ENCODE measurements at regions not wholly inside any gene's neighbourhood (a gene's known extent, or its start where the extent isn't known, plus 50 kb on each side); places are given as distances from the start of the nearest gene placed in this dataset.

GRCh38 chrX:45771114-45771513 is 570.4 kb upstream of the DIPK2B start:
- Mint-ChIP-seq H3K27me3 (no peaks in the 10 kb centered on the region), H3K27ac (peak overlapping the region; percentile 95), H3K4me3 (peak overlapping the region; percentile 94), H3K4me1 (ENCODE audit: low read depth) (peaks cover 64% of the 10 kb centered on the region), H3K36me3 (ENCODE audit: low read depth) (peaks cover 40% of the 10 kb centered on the region), H3K9me3 (no peaks in the 10 kb centered on the region)

- Mint-ChIP-seq H3K27me3 (no peaks in the 10 kb centered on the region), H3K9me3 (no peaks in the 10 kb centered on the region), H3K36me3 (ENCODE audit: low read depth) (peaks cover 48% of the 10 kb centered on the region), H3K4me1 (ENCODE audit: low read depth) (peaks cover 63% of the 10 kb centered on the region), H3K27ac (peak overlapping the region; percentile 95), H3K4me3 (peak overlapping the region; percentile 94)
Measured at GRCh38 chrX:45769761-45770582, 569.3 kb upstream of the DIPK2B start.

- H3K4me1 Mint-ChIP-seq (ENCODE audit: low read depth), result peaks cover 59% of the 10 kb centered on the region
- H3K27ac Mint-ChIP-seq, result peak overlapping the region; percentile 95
- no peaks in the 10 kb centered on the region for H3K9me3 Mint-ChIP-seq
- peaks cover 53% of the 10 kb centered on the region for H3K36me3 Mint-ChIP-seq (ENCODE audit: low read depth)
- H3K27me3 Mint-ChIP-seq, result no peaks in the 10 kb centered on the region
- peak overlapping the region; percentile 94 for H3K4me3 Mint-ChIP-seq
Measured at GRCh38 chrX:45768666-45769236, 568.1 kb upstream of the DIPK2B start.

- H3K9me3 Mint-ChIP-seq, result no peaks in the 10 kb centered on the region
- H3K4me3 Mint-ChIP-seq, result peak overlapping the region; percentile 94
- H3K27me3 Mint-ChIP-seq, result no peaks in the 10 kb centered on the region
- peaks cover 68% of the 10 kb centered on the region for H3K36me3 Mint-ChIP-seq (ENCODE audit: low read depth)
- peak overlapping the region; percentile 99 for H3K27ac Mint-ChIP-seq
- H3K4me1 Mint-ChIP-seq (ENCODE audit: low read depth), result peaks cover 59% of the 10 kb centered on the region
Measured at GRCh38 chrX:45766981-45767501, 566.4 kb upstream of the DIPK2B start.

- Mint-ChIP-seq H3K4me3 (peak overlapping the region; percentile 94), H3K27ac (peak overlapping the region; percentile 94), H3K27me3 (no peaks in the 10 kb centered on the region), H3K9me3 (no peaks in the 10 kb centered on the region), H3K4me1 (ENCODE audit: low read depth) (peaks cover 59% of the 10 kb centered on the region), H3K36me3 (ENCODE audit: low read depth) (peaks cover 73% of the 10 kb centered on the region)
Measured at GRCh38 chrX:45765767-45766166, 565.1 kb upstream of the DIPK2B start.

GRCh38 chrX:45765281-45765680 is 564.6 kb upstream of the DIPK2B start:
- H3K4me1 Mint-ChIP-seq (ENCODE audit: low read depth), result peaks cover 59% of the 10 kb centered on the region

GRCh38 chrX:45762699-45763647 is 562.3 kb upstream of the DIPK2B start:
- peaks cover 81% of the 10 kb centered on the region for H3K36me3 Mint-ChIP-seq (ENCODE audit: low read depth)
- peak overlapping the region; percentile 72 for H3K4me3 Mint-ChIP-seq
- H3K4me1 Mint-ChIP-seq (ENCODE audit: low read depth), result peaks cover 80% of the 10 kb centered on the region
- H3K9me3 Mint-ChIP-seq, result no peaks in the 10 kb centered on the region
- no peaks in the 10 kb centered on the region for H3K27me3 Mint-ChIP-seq
- H3K27ac Mint-ChIP-seq, result peak overlapping the region; percentile 87

More at GRCh38 chrX:45765281-45765680, 564.6 kb upstream of the DIPK2B start:
- Mint-ChIP-seq H3K36me3 (ENCODE audit: low read depth) (peaks cover 78% of the 10 kb centered on the region), H3K9me3 (no peaks in the 10 kb centered on the region), H3K27me3 (no peaks in the 10 kb centered on the region), H3K27ac (peak overlapping the region; percentile 94), H3K4me3 (peak overlapping the region; percentile 94)

- peaks cover 81% of the 10 kb centered on the region for H3K36me3 Mint-ChIP-seq (ENCODE audit: low read depth)
- peak overlapping the region; percentile 92 for H3K27ac Mint-ChIP-seq
- peak overlapping the region; percentile 76 for H3K4me3 Mint-ChIP-seq
- H3K27me3 Mint-ChIP-seq, result no peaks in the 10 kb centered on the region
- no peaks in the 10 kb centered on the region for H3K9me3 Mint-ChIP-seq
- peaks cover 84% of the 10 kb centered on the region for H3K4me1 Mint-ChIP-seq (ENCODE audit: low read depth)
Measured at GRCh38 chrX:45761920-45762319, 561.2 kb upstream of the DIPK2B start.

- Mint-ChIP-seq H3K9me3 (no peaks in the 10 kb centered on the region), H3K27ac (peak overlapping the region; percentile 97), H3K4me3 (peak overlapping the region; percentile 73), H3K4me1 (ENCODE audit: low read depth) (peaks cover 92% of the 10 kb centered on the region), H3K36me3 (ENCODE audit: low read depth) (peaks cover 84% of the 10 kb centered on the region), H3K27me3 (no peaks in the 10 kb centered on the region)
Measured at GRCh38 chrX:45760187-45760742, 559.6 kb upstream of the DIPK2B start.

- H3K27me3 Mint-ChIP-seq, result no peaks in the 10 kb centered on the region
- peak overlapping the region; percentile 97 for H3K27ac Mint-ChIP-seq
- peak overlapping the region; percentile 73 for H3K4me3 Mint-ChIP-seq
- H3K9me3 Mint-ChIP-seq, result no peaks in the 10 kb centered on the region
- H3K36me3 Mint-ChIP-seq (ENCODE audit: low read depth), result peaks cover 77% of the 10 kb centered on the region
- H3K4me1 Mint-ChIP-seq (ENCODE audit: low read depth), result peaks cover 86% of the 10 kb centered on the region
Measured at GRCh38 chrX:45758738-45759397, 558.2 kb upstream of the DIPK2B start.

GRCh38 chrX:45758319-45758718 is 557.6 kb upstream of the DIPK2B start:
- peak overlapping the region; percentile 73 for H3K4me3 Mint-ChIP-seq
- no peaks in the 10 kb centered on the region for H3K27me3 Mint-ChIP-seq
- H3K36me3 Mint-ChIP-seq (ENCODE audit: low read depth), result peaks cover 73% of the 10 kb centered on the region
- H3K4me1 Mint-ChIP-seq (ENCODE audit: low read depth), result peaks cover 80% of the 10 kb centered on the region
- peak overlapping the region; percentile 97 for H3K27ac Mint-ChIP-seq
- no peaks in the 10 kb centered on the region for H3K9me3 Mint-ChIP-seq

GRCh38 chrX:45757272-45757671 is 556.6 kb upstream of the DIPK2B start:
- Mint-ChIP-seq H3K4me3 (peak overlapping the region; percentile 73), H3K4me1 (ENCODE audit: low read depth) (peaks cover 70% of the 10 kb centered on the region), H3K27me3 (no peaks in the 10 kb centered on the region), H3K9me3 (no peaks in the 10 kb centered on the region), H3K27ac (peak overlapping the region; percentile 97), H3K36me3 (ENCODE audit: low read depth) (peaks cover 63% of the 10 kb centered on the region)

GRCh38 chrX:45756557-45756956 is 555.9 kb upstream of the DIPK2B start:
- Mint-ChIP-seq H3K27me3 (no peaks in the 10 kb centered on the region), H3K36me3 (ENCODE audit: low read depth) (peaks cover 56% of the 10 kb centered on the region), H3K9me3 (no peaks in the 10 kb centered on the region), H3K4me3 (peak overlapping the region; percentile 73), H3K27ac (peak overlapping the region; percentile 97), H3K4me1 (ENCODE audit: low read depth) (peaks cover 63% of the 10 kb centered on the region)

GRCh38 chrX:45755703-45756102 is 555.0 kb upstream of the DIPK2B start:
- Mint-ChIP-seq H3K9me3 (no peaks in the 10 kb centered on the region), H3K27ac (peak overlapping the region; percentile 58), H3K36me3 (ENCODE audit: low read depth) (peaks cover 48% of the 10 kb centered on the region), H3K4me1 (ENCODE audit: low read depth) (peaks cover 54% of the 10 kb centered on the region), H3K27me3 (no peaks in the 10 kb centered on the region), H3K4me3 (peak overlapping the region; percentile 49)
